GM18502 (cell line): ENCODE measurements at regions not wholly inside any gene's neighbourhood (a gene's known extent, or its start where the extent isn't known, plus 50 kb on each side); places are given as distances from the start of the nearest gene placed in this dataset.
"Not testable (repeated sequence)": the region's sequence is repeated elsewhere in the genome, so short reads cannot be mapped to it uniquely, and the experiment has no call there.

ENCODE experiments used
- ATAC-seq: cut with Tn5 transposase; IDR thresholded peaks from one replicate; pipeline ENCODE4 v1.9.1; 2021; ENCODE audit warnings: mild to moderate bottlenecking; ENCODE audit not compliant: unreplicated experiment, poor library complexity

DNA sequence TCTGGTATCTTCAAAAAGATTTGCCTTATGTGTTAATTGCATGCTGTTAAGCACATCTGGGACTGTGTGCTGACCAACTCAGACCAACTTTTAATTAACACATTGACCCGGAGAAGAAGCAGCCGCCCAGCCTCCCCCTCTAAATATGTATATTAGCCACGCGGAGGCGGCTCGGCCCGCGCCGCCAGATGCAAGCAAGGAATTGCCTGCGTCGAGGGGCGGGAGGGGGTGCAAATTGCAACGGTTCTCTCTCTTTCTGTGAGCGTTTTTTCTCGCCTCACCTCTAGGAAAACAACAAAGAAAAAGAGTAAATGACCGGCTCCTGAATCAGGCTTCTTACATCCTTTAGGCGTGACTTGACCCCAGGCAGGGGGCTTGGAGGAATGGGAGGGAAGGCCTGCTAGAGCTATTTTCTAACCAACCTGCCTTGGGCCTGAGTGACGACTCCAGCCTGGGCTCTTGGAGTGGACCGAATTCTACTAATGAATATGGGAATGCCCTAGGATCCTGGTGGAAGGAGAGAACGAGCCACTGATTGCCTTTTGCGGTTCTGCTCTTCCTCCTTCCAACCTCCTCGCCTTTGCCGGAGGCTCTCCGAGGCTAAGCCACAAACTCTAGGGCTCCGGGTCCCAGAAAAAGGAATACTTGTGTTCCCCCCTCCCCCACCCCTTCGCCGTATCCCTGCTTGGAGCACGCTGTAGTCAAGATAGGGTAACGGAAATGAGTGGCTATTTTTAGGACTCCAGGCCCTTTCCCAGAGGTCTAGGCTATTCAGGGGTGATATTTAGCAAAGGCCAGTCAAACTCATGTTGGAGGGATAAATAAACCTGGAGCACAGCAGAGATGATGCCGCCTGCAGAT, 417.0 kb upstream of the ESRRG start:
- no peak for ATAC-seq

GRCh38 chr1:217139513-217139912, 416.3 kb upstream of the ESRRG start:
- no peak for ATAC-seq

DNA sequence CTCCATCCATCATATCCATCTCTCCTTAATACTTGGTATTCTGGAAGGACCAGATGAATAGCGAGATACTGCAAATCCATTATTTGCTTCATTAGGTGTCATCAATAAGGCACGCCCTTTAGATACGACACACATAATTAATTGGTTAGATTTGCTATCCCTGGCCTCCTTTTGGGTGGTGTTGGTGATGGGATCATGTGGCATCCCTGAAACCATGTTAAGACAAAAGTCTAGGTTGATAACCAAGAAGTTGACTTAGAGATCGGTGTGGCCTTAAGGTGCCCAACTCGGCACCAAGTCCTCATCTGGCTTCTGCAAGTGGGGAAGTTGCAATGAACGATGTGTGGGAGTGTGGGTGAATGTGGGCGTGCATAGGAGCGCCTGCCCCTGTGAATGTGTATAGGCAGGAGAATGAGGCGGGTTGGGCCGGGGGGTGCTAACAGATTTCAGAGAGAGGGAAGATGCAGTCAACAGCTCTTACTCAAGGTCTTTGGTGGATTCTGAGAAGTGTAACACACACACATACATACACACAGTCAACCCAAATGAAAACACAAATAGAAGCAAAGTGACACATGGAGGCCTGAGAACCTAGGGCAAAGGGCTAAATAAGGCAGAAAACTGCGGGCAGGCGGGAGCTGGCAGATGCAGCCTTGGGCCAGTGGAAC, 415.7 kb upstream of the ESRRG start:
- ATAC-seq: no peak

DNA sequence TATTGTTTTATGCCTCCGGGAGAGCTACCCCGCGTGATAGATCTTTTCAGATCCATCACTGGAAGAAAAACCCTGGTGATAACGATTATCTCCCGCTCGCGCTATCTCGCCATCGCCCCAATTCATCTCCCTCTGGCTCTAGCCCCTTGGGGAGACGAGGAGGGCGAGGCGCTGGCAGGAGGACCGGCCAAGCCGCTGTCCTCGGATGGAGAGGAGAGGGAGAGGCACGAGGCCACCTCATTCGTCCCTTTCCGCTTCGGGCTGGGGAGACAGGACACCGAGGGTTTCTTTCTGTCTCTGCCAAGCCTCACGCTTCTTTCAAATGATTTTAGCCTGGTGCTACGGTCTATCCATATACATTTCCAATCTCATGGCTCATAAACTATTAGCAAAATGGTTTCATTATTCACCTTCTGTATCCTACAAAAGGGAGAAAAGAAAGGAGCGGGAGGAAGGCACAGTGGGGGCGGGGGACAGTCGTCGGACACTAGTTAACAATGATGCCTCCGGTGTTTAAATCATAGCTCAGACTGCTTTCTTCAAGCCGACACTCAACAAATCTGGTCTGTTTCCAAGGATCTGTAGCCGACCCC, 415.0 kb upstream of the ESRRG start:
- ATAC-seq: no peak

GRCh38 chr1:217137210-217137881, 414.1 kb upstream of the ESRRG start:
- no peak for ATAC-seq

GRCh38 chr1:217136895-217137205, 413.6 kb upstream of the ESRRG start:
- ATAC-seq: no peak

- ATAC-seq: no peak
These were observed 413.0 kb upstream of the ESRRG start for GRCh38 chr1:217135987-217136894.

- ATAC-seq: peak; percentile 6
These were observed 412.3 kb upstream of the ESRRG start for GRCh38 chr1:217135569-217135915.

DNA sequence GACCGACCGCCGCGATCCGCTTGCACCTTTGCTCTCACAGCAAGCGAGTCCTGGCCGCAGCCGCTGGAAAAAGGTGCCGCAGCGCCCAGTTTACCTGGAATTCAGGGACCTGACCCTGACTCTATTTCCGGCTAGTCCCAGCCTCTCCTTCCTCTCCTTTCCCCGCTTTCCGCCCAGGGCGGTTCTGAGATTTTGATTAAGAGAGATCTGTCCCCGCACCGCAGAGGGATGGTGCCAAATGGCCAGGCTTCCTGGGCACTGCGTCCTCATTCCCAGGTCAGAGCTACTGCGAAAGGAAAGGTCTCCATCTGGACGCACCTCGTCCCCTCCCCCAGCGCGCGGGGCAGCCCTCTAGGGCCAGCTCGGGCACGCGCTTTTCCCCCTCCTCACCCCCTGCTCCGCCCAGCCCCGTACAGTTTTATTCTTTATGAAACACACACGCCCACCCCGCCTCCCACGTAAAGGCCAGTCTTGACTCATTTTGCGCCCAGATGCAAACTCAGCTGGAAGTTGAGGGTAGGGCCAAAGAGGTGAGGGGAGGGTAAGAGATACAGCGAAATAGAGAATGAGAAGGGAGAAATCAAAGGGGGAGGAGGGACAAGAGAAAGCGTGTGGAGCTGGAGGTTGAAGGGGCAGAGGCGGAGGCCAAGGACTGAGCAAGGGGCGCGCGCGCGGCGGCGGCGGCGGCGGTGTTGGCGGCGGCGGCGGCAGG, 411.8 kb upstream of the ESRRG start:
- ATAC-seq: peak; percentile 57

DNA sequence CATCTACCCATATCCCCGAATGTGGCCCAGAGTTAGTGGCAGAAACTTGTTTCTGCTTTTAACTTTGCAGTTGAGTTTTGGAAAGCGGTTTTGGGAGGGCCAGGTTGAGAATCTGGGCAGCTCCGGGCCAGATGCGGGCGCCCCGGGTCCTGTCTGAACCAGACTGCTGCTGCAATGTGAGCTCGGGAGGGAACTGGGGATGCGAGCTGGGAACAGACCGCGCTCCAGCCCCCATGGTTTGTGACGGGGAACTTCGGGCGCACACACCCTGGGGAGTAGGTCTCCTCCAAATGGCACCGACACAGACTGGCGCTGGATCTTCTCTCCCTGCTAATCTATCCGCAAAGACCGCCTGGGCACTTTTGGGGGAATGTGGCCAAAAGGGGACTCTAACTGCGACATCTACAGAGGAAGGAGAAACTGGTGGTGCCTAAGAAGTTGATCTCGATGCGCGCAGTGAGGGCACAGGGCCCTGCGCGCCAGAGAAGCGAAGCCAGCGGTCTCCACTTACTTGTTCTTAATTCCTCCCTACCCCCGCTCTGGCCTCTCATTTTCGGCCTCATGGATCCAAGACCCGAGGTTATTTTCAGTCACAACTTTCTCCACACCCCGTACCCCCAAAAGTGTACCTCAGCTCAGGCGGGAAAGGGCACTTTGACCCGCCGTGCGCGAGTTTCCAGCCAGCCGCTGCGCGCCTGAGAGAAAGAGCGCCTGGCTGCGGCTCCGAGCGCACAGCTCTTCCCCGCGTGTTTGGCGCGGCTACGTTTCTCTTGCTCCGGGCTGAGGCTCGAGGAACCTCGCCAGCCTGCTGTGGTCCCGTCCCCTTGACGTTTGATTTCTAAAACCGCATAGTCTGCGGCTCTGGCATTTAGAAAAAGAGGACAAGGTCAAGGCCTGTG, 411.0 kb upstream of the ESRRG start:
- ATAC-seq: no peak

GRCh38 chr1:217133092-217133491, 409.9 kb upstream of the ESRRG start:
- ATAC-seq: no peak

GRCh38 chr1:217123340-217123739, 400.1 kb upstream of the ESRRG start:
- not testable (repeated sequence) for ATAC-seq

DNA sequence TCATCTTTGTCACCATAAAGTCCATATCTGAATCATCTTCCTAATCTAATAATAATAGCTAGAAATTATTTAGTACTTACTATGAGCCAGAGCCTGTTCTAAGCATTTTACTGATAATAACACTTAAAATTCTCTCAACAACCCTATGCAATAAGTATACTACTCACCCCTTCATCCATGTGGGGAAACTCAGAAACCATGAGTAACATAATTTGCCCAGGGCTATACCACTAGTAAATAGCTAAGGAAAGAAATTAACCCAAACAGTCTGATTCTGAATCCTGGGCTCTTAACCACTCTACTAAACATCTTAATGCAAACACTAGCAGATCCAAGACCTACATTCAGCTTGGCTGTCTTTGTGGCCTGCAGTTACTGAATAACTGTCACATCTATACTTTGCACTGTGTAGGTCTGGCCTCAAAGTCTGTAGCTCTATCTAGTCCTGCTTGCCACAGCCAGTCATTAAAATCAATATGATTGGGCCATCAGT, 394.8 kb upstream of the ESRRG start:
- no peak for ATAC-seq

DNA sequence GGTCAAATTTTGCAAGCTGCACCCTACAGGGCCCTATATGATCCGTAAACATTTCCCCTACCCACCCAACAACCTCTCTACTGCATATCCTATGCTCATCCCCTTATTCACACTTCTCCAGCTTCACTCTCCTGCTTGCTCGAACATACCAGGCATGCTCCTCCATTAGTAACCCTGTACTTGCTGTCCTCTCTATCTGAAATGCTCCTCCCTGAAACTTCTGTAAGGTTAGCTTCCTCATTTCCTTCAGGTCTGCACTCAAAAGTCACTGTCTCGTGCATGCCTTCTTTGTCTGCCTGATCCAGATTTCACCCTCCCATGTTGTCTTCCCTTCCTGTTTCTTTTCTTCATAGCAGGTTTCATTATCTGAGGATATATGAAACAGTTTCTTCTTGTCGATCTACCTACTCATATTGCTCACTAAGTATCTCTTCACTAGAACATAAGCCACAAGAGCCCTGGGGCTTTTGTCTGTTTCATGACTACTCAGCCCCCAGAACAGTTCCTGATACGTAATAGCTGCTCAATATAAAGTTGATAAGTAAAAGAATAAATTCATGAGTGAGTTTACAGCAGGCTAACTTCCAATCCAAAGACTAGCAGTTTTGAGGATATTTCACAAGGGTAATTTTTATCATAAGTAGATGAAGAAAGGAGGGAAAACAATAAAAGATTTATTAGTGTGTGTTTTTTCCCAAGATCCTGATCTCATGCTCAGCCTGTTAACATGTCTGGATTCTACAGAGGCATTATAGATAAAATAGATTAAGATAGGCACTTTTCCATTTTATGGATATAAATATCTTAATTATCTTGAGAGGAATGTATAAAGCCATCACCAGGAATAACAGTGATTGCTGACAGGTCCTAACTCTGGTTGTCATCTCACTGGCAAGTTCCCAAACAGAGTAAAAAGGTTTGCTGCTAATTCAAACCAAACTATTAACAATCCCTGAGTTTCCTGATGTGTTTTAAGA, 392.5 kb upstream of the ESRRG start:
- no peak for ATAC-seq

- no peak for ATAC-seq
These were observed 386.7 kb upstream of the ESRRG start for GRCh38 chr1:217109928-217110327.

DNA sequence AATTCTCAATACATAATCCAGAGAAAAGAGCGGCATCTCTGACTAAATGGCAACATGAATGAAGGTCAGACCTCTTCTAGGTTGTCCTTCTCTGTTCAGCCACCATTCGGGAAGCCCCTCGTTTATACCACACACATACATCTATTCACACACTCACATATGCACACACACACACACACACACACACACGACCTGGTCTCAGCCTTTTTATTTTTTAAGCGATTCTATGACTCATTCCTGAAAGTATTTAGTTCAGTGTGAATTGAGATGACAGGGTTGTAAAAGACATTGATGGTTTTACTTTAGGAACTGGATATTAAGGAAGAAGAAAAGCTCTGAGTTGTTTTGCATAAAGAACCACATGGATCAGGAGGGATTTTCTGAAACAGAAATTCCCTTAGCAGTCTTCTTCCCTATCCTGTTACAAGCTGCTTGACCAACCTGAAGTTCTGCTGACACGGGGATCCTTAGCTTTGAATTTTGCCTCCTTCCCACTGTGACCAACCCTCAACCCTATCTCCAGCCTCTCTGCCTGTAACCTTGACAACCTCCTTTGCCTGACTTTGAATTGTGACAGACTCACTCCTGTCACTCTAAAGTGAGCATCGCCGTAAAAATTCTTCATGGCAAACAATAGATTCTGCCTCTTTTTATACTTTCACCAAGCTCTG, 383.1 kb upstream of the ESRRG start:
- no peak for ATAC-seq

DNA sequence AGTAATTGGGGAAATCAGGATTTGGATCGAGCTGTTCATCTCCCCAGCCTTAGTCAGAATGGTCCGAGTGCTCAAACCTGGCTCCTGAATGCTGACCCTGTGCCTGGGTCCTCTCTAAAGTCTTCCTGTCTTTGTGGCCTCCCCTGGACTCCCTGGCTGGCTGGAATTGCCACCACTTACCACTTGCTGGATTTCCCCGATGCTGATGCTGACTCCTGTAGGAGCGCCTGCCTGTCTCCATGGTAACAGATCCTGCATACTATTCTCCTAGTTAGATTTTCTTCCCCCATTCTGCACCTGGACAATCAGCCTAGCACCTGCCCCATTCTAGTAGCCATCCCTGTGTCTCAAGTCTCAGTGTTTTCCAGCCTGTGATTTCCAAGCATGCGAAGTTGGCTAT, 382.2 kb upstream of the ESRRG start:
- no peak for ATAC-seq
